ENCODE measurements at regions not wholly inside any gene's neighbourhood (a gene's known extent, or its start where the extent isn't known, plus 50 kb on each side); places are given as distances from the start of the nearest gene placed in this dataset.

DNA sequence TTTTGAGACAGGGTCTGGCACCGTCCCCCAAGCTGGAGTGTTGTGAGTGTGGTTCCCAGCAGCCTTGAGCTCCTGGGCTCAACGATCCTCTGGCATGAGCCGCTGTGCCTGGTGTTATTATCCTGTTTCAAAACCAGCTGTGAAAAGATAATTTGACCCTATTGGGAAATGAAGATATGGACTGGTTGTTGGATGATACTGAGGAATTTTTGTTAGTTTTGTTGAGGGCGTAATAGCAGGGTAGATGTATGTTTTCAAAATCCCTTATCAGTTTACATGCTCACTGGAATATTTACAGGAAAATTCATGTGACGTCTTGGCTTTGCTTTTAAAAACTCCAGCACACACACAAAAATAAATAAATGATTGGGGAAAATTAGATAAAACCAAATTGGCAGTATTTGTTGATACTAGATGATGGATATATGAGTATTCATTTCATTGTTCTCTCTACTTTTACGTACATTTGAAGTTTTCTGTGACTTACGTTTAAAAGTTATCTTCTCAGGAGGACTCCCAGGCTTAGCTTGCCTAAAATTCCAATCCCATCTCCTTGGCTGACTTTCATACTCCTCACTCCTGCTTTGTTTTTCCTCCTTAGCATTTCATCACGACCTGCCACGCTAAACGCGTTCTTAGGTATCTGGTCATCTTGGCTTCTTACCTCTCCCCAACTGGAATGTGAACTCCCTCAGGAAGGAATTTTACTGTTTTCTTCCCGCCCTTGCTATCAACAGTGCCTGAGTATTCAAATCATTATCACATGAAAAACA lies 56.8 kb upstream of the TFRC start:
- TF ChIP-seq, protein P1, sequence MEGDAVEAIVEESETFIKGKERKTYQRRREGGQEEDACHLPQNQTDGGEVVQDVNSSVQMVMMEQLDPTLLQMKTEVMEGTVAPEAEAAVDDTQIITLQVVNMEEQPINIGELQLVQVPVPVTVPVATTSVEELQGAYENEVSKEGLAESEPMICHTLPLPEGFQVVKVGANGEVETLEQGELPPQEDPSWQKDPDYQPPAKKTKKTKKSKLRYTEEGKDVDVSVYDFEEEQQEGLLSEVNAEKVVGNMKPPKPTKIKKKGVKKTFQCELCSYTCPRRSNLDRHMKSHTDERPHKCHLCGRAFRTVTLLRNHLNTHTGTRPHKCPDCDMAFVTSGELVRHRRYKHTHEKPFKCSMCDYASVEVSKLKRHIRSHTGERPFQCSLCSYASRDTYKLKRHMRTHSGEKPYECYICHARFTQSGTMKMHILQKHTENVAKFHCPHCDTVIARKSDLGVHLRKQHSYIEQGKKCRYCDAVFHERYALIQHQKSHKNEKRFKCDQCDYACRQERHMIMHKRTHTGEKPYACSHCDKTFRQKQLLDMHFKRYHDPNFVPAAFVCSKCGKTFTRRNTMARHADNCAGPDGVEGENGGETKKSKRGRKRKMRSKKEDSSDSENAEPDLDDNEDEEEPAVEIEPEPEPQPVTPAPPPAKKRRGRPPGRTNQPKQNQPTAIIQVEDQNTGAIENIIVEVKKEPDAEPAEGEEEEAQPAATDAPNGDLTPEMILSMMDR (IDR thresholded peaks at IDR 0.05), result no peak
- no peak for TF ChIP-seq POLR2A (IDR thresholded peaks at IDR 0.05)

All from thyroid gland (tissue), 4 donors.